ENCODE measurements at regions not wholly inside any gene's neighbourhood (a gene's known extent, or its start where the extent isn't known, plus 50 kb on each side); places are given as distances from the start of the nearest gene placed in this dataset.

DNA sequence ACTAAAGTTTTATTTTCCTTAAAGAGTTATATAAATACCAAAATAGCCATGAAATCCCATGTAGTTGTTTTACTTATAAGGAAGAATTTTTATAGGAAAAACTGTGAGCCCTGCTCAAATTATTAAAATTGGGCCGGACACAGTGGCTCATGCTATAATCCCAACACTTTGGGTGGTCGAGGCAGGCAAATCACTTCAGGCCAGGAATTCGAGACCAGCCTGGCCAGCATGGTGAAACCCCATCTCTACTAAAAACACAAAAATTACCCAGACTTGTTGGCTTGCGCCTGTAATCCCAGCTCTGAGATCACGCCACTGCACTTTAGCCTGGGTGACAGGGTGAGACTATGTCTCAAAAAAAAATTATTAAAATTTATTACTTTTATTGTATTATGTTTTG, 149.3 kb downstream of the MRPL39 start:
- H3K9me3 ChIP-seq (ENCODE audit: low read depth, low read length) = no peaks in the 10 kb centered on the region
- H2AFZ ChIP-seq (ENCODE audit: low read length) = no peak overlapping the region
- TF ChIP-seq, protein P1, sequence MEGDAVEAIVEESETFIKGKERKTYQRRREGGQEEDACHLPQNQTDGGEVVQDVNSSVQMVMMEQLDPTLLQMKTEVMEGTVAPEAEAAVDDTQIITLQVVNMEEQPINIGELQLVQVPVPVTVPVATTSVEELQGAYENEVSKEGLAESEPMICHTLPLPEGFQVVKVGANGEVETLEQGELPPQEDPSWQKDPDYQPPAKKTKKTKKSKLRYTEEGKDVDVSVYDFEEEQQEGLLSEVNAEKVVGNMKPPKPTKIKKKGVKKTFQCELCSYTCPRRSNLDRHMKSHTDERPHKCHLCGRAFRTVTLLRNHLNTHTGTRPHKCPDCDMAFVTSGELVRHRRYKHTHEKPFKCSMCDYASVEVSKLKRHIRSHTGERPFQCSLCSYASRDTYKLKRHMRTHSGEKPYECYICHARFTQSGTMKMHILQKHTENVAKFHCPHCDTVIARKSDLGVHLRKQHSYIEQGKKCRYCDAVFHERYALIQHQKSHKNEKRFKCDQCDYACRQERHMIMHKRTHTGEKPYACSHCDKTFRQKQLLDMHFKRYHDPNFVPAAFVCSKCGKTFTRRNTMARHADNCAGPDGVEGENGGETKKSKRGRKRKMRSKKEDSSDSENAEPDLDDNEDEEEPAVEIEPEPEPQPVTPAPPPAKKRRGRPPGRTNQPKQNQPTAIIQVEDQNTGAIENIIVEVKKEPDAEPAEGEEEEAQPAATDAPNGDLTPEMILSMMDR (IDR thresholded peaks at IDR 0.05; ENCODE audit: extremely low read depth, low read depth, low read length) = no peak
- no peaks in the 10 kb centered on the region for H3K27me3 ChIP-seq (ENCODE audit: insufficient read depth, low read length)
- DNase-seq (ENCODE audit: insufficient read length, low spot score, missing footprints) = no peak
- H3K4me2 ChIP-seq (ENCODE audit: insufficient read depth, low read length) = no peak overlapping the region
- no peak overlapping the region for H3K27ac ChIP-seq (ENCODE audit: low read depth, low read length)
- H3K4me3 ChIP-seq (ENCODE audit: insufficient read depth, low read length) = no peak overlapping the region
- no peaks in the 10 kb centered on the region for H3K79me2 ChIP-seq (ENCODE audit: insufficient read depth, low read length)
- no peaks in the 10 kb centered on the region for H4K20me1 ChIP-seq (ENCODE audit: insufficient read depth, low read length)
- peaks cover 14% of the 10 kb centered on the region for H3K4me1 ChIP-seq (ENCODE audit: insufficient read depth, low read length)
- no peaks in the 10 kb centered on the region for H3K36me3 ChIP-seq (ENCODE audit: insufficient read depth, low read length)

DNA sequence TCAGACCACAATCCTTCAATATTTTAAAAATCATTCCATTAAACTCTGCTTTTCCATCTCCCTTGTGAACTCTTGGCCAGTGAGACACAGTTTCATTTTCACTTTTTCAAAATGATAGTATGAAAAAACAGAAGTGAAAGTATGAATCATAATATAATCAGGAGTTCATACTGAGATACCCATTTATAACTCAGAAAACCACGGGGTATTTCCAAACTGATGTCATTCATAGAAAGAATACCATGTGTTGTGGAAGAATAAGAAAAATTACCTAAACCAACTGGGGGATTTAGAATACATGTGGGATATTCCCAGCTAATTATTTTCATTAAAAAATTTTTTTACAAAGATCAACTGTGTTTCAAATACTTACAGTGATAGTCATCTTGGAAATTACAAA, 149.9 kb downstream of the MRPL39 start:
- Histone ChIP-seq H3K4me2 (ENCODE audit: insufficient read depth, low read length) (peak overlapping the region; percentile 60), H2AFZ (ENCODE audit: low read length) (no peak overlapping the region), H3K27me3 (ENCODE audit: insufficient read depth, low read length) (no peaks in the 10 kb centered on the region), H3K36me3 (ENCODE audit: insufficient read depth, low read length) (no peaks in the 10 kb centered on the region), H3K4me3 (ENCODE audit: insufficient read depth, low read length) (no peak overlapping the region), H3K4me1 (ENCODE audit: insufficient read depth, low read length) (peaks cover 14% of the 10 kb centered on the region), H3K27ac (ENCODE audit: low read depth, low read length) (no peak overlapping the region), H4K20me1 (ENCODE audit: insufficient read depth, low read length) (no peaks in the 10 kb centered on the region), H3K9me3 (ENCODE audit: low read depth, low read length) (no peaks in the 10 kb centered on the region), H3K79me2 (ENCODE audit: insufficient read depth, low read length) (no peaks in the 10 kb centered on the region)
- DNase-seq (ENCODE audit: insufficient read length, low spot score, missing footprints) = peak; percentile 42
- TF ChIP-seq, protein P1 (IDR thresholded peaks at IDR 0.05; ENCODE audit: extremely low read depth, low read depth, low read length) = no peak

DNA sequence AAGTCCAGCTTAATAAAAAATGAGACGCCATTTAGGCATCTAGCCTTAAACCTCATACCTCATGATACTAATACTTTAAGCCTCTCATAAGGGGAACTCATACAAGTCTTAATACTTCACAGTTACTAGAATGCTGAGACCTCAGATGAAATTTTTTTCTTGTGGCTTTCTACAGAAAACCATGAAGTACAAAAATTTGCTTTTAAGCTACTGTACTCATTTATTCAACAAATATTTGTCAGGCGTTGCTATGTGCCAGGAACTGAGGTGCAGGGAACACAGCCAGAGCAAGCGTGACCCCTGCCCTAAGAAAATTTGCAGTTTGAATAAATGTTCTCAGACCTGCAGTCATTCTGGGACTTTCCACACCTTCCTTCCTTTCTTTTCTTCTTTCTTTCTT, 150.6 kb downstream of the MRPL39 start:
- no peaks in the 10 kb centered on the region for H3K36me3 ChIP-seq (ENCODE audit: insufficient read depth, low read length)
- H3K4me2 ChIP-seq (ENCODE audit: insufficient read depth, low read length) = no peak overlapping the region
- H3K27me3 ChIP-seq (ENCODE audit: insufficient read depth, low read length) = no peaks in the 10 kb centered on the region
- peaks cover 14% of the 10 kb centered on the region for H3K4me1 ChIP-seq (ENCODE audit: insufficient read depth, low read length)
- peak; percentile 27 for DNase-seq (ENCODE audit: insufficient read length, low spot score, missing footprints)
- H4K20me1 ChIP-seq (ENCODE audit: insufficient read depth, low read length) = no peaks in the 10 kb centered on the region
- H3K4me3 ChIP-seq (ENCODE audit: insufficient read depth, low read length) = no peak overlapping the region
- TF ChIP-seq, protein P1 (IDR thresholded peaks at IDR 0.05; ENCODE audit: extremely low read depth, low read depth, low read length) = no peak
- H3K9me3 ChIP-seq (ENCODE audit: low read depth, low read length) = no peaks in the 10 kb centered on the region
- H2AFZ ChIP-seq (ENCODE audit: low read length) = peak overlapping the region; percentile 8
- H3K79me2 ChIP-seq (ENCODE audit: insufficient read depth, low read length) = no peaks in the 10 kb centered on the region
- H3K27ac ChIP-seq (ENCODE audit: low read depth, low read length) = no peak overlapping the region

DNA sequence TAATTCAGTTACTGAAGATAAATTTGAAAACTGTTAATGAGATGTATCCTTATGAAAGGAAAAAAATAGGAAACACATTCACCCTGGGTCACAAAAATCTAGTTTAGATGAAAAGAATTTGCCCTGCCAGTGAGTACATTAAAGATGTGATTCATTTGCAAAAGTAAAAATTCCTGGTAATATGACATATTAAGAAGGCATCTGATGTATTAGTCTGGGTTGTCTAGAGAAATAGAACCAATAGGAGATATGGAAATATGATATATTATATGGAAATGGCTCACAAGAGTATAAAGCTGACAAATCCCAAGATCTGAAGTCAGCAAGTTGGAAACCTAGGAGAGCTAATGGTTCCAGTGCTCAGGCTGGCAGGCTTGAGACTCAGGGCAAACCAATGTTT, 153.8 kb downstream of the MRPL39 start:
- H3K27me3 ChIP-seq (ENCODE audit: insufficient read depth, low read length) = no peaks in the 10 kb centered on the region
- H2AFZ ChIP-seq (ENCODE audit: low read length) = no peak overlapping the region
- H3K36me3 ChIP-seq (ENCODE audit: insufficient read depth, low read length) = no peaks in the 10 kb centered on the region
- H3K4me1 ChIP-seq (ENCODE audit: insufficient read depth, low read length) = peaks cover 14% of the 10 kb centered on the region
- no peak for DNase-seq (ENCODE audit: insufficient read length, low spot score, missing footprints)
- no peak overlapping the region for H3K27ac ChIP-seq (ENCODE audit: low read depth, low read length)
- H4K20me1 ChIP-seq (ENCODE audit: insufficient read depth, low read length) = no peaks in the 10 kb centered on the region
- TF ChIP-seq, protein P1 (IDR thresholded peaks at IDR 0.05; ENCODE audit: extremely low read depth, low read depth, low read length) = no peak
- no peak overlapping the region for H3K4me3 ChIP-seq (ENCODE audit: insufficient read depth, low read length)
- H3K9me3 ChIP-seq (ENCODE audit: low read depth, low read length) = no peaks in the 10 kb centered on the region
- H3K79me2 ChIP-seq (ENCODE audit: insufficient read depth, low read length) = no peaks in the 10 kb centered on the region
- no peak overlapping the region for H3K4me2 ChIP-seq (ENCODE audit: insufficient read depth, low read length)
